ENCODE measurements at regions not wholly inside any gene's neighbourhood (a gene's known extent, or its start where the extent isn't known, plus 50 kb on each side); places are given as distances from the start of the nearest gene placed in this dataset.

GRCh38 chr1:37151789-37152188 is 117.5 kb upstream of the GRIK3 start:
- Histone ChIP-seq H3K27ac (ENCODE audit: low read length in 2 of 2) (no peak overlapping the region), H2AFZ (ENCODE audit: insufficient read depth, low read depth, low read length, poor library complexity, severe bottlenecking) (no peak overlapping the region), H3K4me1 (ENCODE audit: control insufficient read depth in 2 of 2, insufficient read depth in 2 of 2, low read length in 2 of 2) (no peaks in the 10 kb centered on the region), H3K9me3 (ENCODE audit: control extremely low read depth in 1 of 3, control insufficient read depth in 2 of 3, insufficient read depth in 1 of 3, low read length in 2 of 3) (peaks cover 0 to 6% (median 0%) of the 10 kb centered on the region in 3 donors), H3K79me2 (ENCODE audit: control insufficient read depth, insufficient read depth, low read length) (no peaks in the 10 kb centered on the region), H3K36me3 (replicated peaks in 1 of 2; ENCODE audit: control extremely low read depth in 1 of 2, control insufficient read depth in 1 of 2, extremely low read depth in 1 of 2, insufficient read depth in 2 of 2, low read length in 1 of 2) (no peaks in the 10 kb centered on the region), H3K9ac (ENCODE audit: low read length) (no peak overlapping the region), H4K20me1 (ENCODE audit: control insufficient read depth, insufficient read depth, low read length, poor library complexity, severe bottlenecking) (no peaks in the 10 kb centered on the region), H3K27me3 (replicated peaks in 1 of 4; ENCODE audit: control extremely low read depth in 1 of 4, control insufficient read depth in 3 of 4, insufficient read depth in 4 of 4, low read length in 3 of 4) (peaks cover 0 to 11% (median 1%) of the 10 kb centered on the region in 4 experiments), H3K4me2 (replicated peaks; ENCODE audit: low read depth, low read length, poor library complexity, severe bottlenecking) (no peak overlapping the region), H3K4me3 (ENCODE audit: control extremely low read depth in 1 of 5, extremely low read depth in 1 of 5, insufficient read depth in 1 of 5, low read depth in 2 of 5, low read length in 4 of 5) (no peak overlapping the region)
- DNase-seq (no peak), ATAC-seq (ENCODE audit: low read depth) (no peak)
- no peaks in the 10 kb centered on the region for H3K4me1 Mint-ChIP-seq
- WGBS (ENCODE audit: insufficient coverage) = 65% methylated on average over 3 of the region's 3 CpGs
- TF ChIP-seq EZH2 (IDR thresholded peaks at IDR 0.05; ENCODE audit: borderline replicate concordance, insufficient read depth, low read depth, low read length, poor library complexity, severe bottlenecking) (no peak), CTCF (IDR thresholded peaks at IDR 0.05) (no peak)
- H3K27ac Mint-ChIP-seq = no peak overlapping the region
- H3K4me3 Mint-ChIP-seq = no peak overlapping the region
- ChIA-PET CTCF (no interaction called here), POLR2A (no interaction called here)
- H3K9me3 Mint-ChIP-seq (ENCODE audit: insufficient read depth) = peaks cover 2% of the 10 kb centered on the region
- intact Hi-C loops (cut with micrococcal nuclease) = no loop called here
- peaks cover 39% of the 10 kb centered on the region for H3K27me3 Mint-ChIP-seq

GRCh38 chr1:37152491-37152890 is 118.2 kb upstream of the GRIK3 start:
- DNase-seq = no peak
- Histone ChIP-seq H4K20me1 (ENCODE audit: control insufficient read depth, insufficient read depth, low read length, poor library complexity, severe bottlenecking) (no peaks in the 10 kb centered on the region), H3K36me3 (replicated peaks in 1 of 2; ENCODE audit: control extremely low read depth in 1 of 2, control insufficient read depth in 1 of 2, extremely low read depth in 1 of 2, insufficient read depth in 2 of 2, low read length in 1 of 2) (no peaks in the 10 kb centered on the region), H2AFZ (ENCODE audit: insufficient read depth, low read depth, low read length, poor library complexity, severe bottlenecking) (no peak overlapping the region), H3K4me2 (replicated peaks; ENCODE audit: low read depth, low read length, poor library complexity, severe bottlenecking) (no peak overlapping the region), H3K4me1 (ENCODE audit: control insufficient read depth in 2 of 2, insufficient read depth in 2 of 2, low read length in 2 of 2) (no peaks in the 10 kb centered on the region), H3K27me3 (replicated peaks in 1 of 4; ENCODE audit: control extremely low read depth in 1 of 4, control insufficient read depth in 3 of 4, insufficient read depth in 4 of 4, low read length in 3 of 4) (peaks cover 0 to 6% (median 1%) of the 10 kb centered on the region in 4 experiments), H3K27ac (ENCODE audit: low read length in 2 of 2) (no peak overlapping the region), H3K9ac (ENCODE audit: low read length) (no peak overlapping the region), H3K79me2 (ENCODE audit: control insufficient read depth, insufficient read depth, low read length) (no peaks in the 10 kb centered on the region), H3K9me3 (ENCODE audit: control extremely low read depth in 1 of 3, control insufficient read depth in 2 of 3, insufficient read depth in 1 of 3, low read length in 2 of 3) (peaks cover 0 to 6% (median 0%) of the 10 kb centered on the region in 3 donors), H3K4me3 (ENCODE audit: control extremely low read depth in 1 of 5, extremely low read depth in 1 of 5, insufficient read depth in 1 of 5, low read depth in 2 of 5, low read length in 4 of 5) (no peak overlapping the region)
- H3K27me3 Mint-ChIP-seq = peaks cover 39% of the 10 kb centered on the region
- H3K4me3 Mint-ChIP-seq = no peak overlapping the region
- CTCF ChIA-PET = no interaction called here
- H3K27ac Mint-ChIP-seq = no peak overlapping the region
- 82% methylated on average over 3 of the region's 6 CpGs for WGBS (ENCODE audit: insufficient coverage)
- POLR2A ChIA-PET = no interaction called here
- ATAC-seq (ENCODE audit: low read depth) = no peak
- intact Hi-C loops (cut with micrococcal nuclease) = no loop called here
- H3K4me1 Mint-ChIP-seq = no peaks in the 10 kb centered on the region
- TF ChIP-seq EZH2 (IDR thresholded peaks at IDR 0.05; ENCODE audit: borderline replicate concordance, insufficient read depth, low read depth, low read length, poor library complexity, severe bottlenecking) (no peak), CTCF (IDR thresholded peaks at IDR 0.05) (no peak)
- H3K9me3 Mint-ChIP-seq (ENCODE audit: insufficient read depth) = peaks cover 2% of the 10 kb centered on the region
